GM12801 (cell line): ENCODE measurements at regions not wholly inside any gene's neighbourhood (a gene's known extent, or its start where the extent isn't known, plus 50 kb on each side); places are given as distances from the start of the nearest gene placed in this dataset.

ENCODE experiments used
- TF ChIP-seq, protein P1 (sequence below): IDR thresholded peaks from one replicate; pipeline ENCODE4 v1.5.1; 2011; ENCODE audit warnings: control low read depth; ENCODE audit not compliant: insufficient read length; ENCODE audit errors: extremely low read depth

DNA sequence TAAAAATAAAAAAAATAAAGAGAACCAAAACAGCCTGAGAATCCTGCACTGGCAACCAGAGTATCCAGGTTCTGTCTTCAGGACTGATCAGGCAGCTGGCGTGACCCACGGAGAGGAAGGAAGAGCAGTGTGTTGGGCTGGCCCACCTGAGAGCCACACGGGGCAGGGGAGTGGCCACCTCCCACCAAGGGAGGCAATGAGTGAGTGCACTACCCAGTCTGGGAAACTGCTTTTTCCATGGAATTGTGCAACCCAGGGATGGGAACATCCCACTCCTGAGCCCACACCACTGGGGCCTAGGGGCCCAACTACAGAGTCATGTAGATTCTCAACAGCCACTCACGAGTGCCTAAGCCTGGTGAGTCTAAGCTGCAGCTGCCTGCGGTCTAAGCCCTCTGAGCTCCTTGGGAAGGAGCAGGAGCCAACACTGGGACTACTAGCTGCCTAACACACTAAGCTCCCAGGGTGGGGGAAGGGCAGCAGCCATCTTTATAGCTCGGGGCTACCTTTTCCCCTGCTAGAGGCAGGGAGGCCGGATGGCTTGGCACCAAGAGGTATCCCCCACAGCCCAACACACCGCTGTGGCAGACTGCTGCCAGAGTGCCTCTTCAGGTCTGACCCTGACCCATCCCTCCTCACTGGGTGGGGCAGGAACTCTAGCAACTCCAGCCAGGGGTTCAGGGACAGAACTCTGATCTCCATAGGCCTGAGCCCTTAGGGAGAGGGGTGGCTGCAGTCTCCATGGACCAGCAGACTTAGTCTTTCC, 610.9 kb downstream of the RERGL start:
- TF ChIP-seq, protein P1, sequence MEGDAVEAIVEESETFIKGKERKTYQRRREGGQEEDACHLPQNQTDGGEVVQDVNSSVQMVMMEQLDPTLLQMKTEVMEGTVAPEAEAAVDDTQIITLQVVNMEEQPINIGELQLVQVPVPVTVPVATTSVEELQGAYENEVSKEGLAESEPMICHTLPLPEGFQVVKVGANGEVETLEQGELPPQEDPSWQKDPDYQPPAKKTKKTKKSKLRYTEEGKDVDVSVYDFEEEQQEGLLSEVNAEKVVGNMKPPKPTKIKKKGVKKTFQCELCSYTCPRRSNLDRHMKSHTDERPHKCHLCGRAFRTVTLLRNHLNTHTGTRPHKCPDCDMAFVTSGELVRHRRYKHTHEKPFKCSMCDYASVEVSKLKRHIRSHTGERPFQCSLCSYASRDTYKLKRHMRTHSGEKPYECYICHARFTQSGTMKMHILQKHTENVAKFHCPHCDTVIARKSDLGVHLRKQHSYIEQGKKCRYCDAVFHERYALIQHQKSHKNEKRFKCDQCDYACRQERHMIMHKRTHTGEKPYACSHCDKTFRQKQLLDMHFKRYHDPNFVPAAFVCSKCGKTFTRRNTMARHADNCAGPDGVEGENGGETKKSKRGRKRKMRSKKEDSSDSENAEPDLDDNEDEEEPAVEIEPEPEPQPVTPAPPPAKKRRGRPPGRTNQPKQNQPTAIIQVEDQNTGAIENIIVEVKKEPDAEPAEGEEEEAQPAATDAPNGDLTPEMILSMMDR: no peak

DNA sequence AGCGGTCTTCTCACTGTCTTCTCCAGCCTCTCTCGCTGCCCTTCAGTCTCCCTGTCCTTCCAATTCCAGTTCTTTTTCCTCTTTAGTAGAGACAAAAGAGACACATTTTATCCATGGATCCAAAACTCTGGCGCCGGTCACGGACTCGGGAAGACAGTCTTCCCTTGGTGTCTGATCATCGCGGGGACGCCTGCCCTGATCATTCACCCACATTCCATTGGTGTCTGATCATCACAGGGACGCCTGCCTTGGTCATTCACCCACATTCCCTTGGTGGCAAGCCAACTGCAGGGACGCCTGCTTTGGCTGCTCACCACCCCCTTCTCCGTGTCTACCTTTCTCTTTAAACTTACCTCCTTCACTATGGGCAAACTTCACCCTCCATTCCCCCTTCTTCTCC, 619.5 kb downstream of the RERGL start:
- TF ChIP-seq, protein P1: no peak

DNA sequence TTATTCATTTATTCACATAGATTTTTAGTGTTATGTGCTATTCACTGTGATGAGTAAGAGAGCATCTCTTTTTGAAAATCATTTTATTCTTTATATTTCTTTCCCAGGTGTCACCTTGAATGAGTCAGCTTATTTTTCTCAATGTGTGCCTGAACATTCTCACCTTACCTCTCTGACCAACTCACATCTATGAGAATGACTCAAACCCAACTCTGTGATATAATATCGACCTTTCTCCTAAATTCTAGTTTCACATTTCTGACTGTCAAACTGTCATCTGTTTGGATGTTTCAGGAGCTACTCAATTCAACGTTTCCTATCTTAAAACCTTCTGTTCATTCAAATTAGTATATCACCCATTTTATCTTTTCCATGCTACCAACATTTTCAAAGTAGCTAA, 630.8 kb downstream of the RERGL start:
- TF ChIP-seq, protein P1: no peak

DNA sequence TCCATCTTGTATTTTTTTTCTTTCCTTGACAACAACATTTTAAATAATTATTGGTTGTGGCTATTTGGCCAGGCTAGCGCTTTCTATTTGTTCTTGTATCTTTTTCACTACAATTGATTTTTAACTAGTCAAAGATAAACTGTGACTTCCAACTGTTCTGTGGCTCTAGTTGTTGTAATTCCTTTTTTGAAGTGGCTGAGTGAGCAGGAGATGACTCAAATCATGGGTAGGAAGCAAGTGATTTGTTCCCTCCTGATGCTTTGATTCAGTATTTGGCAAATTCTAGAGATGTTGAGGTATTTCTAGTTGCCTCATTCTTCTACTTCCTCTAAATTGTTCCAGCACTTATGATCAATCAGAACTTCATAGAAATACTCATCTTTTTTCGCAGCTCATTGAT, 633.5 kb downstream of the RERGL start:
- TF ChIP-seq, protein P1: no peak

DNA sequence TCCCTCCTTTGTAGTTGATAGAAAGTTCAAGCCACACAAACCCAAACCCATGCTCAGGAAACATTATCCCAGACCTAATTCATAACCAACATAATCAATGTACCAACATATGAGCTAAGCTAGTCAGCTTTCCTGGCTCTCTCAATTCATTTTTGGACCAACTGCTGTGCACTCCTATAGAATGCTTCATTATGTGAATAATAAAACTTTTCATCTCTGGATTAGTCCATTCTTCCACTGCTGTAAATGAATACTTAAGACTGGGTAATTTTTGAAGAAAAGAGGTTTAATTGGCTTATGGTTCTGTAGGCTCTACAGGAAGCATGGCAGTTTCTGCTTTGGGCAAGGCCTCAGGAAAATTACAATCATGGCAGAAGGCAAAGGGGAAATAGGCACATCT, 651.9 kb downstream of the RERGL start:
- TF ChIP-seq, protein P1: no peak

DNA sequence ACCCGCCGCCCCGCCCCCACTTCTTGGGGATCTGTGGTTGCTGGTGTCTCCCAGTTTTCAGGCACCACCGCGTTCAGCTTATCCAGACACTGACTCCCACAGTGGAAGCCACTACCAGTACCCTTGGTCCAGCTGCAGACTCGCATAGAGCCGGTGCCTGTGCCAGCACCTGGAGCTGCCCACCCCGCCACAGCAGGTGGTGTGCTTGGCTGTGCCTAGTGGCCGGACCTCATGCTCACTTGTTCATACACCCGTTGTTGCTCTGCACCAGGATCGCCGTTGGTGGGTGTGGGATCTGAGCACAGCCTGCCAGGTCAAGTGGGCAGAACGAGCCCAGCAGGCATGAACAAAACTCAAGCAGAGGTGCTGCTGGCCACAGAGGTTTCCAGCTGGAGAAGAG, 673.2 kb downstream of the RERGL start:
- TF ChIP-seq, protein P1: no peak

DNA sequence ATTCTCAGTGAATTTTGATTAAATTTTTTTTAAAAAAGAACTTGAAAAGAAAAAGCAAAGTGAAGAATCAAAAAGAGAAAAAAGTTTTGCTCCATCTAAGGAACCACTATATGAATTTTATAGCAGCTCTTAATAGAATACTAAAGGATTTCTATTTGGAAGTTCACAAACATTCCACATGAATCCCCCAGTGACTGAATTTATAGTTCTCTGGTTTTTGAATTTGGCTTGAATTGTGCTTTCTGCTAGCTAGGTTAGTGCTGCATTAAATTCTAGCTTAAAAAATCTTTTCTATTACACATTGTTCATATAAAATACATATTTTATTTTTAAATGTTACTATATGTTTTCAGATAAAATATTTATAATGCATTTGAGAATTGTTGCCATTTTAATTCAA, 675.4 kb downstream of the RERGL start:
- TF ChIP-seq, protein P1: no peak
